GM13976 (cell line): ENCODE measurements at regions not wholly inside any gene's neighbourhood (a gene's known extent, or its start where the extent isn't known, plus 50 kb on each side); places are given as distances from the start of the nearest gene placed in this dataset.

ENCODE experiments used
- DNase-seq: peaks from one replicate; pipeline ENCODE4 v3.0.0; 2012; ENCODE audit warnings: low spot score
- CTCF ChIP-seq: IDR thresholded peaks from 2 replicates; pipeline ENCODE4 v1.5.1; 2012; ENCODE audit warnings: borderline replicate concordance, mild to moderate bottlenecking; ENCODE audit not compliant: insufficient read depth; ENCODE audit errors: extremely low read depth, missing control alignments, control extremely low read depth
- in situ Hi-C: fragments of 300-500 bp; cut with MboI; formaldehyde crosslinking; loops from one replicate; pipeline ENCODE4 v1.12.0; 2022; ENCODE audit warnings: low sequenced_read_pairs, mixed read lengths, inconsistent platforms; ENCODE audit not compliant: unreplicated experiment

- no peak for DNase-seq
- in situ Hi-C loops: no loop called here
These were observed 72.6 kb upstream of the DHX15 start for GRCh38 chr4:24656906-24657305.

DNA sequence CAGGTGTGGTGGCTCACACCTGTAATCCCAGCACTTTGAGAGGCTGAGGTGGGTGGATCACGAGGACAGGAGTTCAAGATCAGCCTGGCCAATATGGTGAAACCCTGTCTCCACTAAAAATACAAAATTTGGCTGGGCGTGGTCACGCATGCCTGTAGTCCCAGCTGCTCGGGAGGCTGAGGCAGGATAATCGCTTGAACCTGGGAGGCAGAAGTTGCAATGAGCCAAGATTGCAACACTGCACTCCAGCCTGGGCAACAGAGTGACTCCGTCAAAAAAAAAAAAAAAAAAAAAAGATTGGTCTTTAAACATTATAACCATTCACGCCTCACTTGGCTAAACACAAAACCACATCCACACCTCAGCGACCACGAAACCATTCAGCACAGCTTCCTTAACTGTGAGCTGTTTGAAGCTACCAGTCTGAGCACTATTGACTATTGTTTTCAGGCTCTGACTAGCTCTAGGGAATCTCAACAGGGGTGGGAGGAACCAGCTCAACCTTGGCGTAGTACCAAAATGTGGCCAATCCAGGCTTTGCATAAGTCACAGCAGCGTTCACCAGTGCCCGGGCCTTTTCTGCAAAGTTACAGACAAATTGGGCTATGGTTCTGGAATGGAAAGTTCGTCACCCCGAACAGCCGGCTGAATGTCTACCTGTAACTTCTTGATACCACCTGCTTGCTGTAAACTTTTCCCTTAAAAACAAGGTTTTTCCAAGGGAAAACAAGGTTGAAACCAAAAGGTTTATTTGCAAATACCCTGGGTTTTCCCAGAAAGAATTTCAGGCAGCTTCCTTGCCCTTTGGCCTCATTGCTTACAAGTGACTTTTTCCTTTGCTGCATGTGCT is 73.6 kb upstream of the DHX15 start:
- TF ChIP-seq CTCF: no peak
- in situ Hi-C loops: no loop called here
- peak; percentile 32 for DNase-seq

More at GRCh38 chr4:24656906-24657305, 72.6 kb upstream of the DHX15 start:
- TF ChIP-seq CTCF: no peak

DNA sequence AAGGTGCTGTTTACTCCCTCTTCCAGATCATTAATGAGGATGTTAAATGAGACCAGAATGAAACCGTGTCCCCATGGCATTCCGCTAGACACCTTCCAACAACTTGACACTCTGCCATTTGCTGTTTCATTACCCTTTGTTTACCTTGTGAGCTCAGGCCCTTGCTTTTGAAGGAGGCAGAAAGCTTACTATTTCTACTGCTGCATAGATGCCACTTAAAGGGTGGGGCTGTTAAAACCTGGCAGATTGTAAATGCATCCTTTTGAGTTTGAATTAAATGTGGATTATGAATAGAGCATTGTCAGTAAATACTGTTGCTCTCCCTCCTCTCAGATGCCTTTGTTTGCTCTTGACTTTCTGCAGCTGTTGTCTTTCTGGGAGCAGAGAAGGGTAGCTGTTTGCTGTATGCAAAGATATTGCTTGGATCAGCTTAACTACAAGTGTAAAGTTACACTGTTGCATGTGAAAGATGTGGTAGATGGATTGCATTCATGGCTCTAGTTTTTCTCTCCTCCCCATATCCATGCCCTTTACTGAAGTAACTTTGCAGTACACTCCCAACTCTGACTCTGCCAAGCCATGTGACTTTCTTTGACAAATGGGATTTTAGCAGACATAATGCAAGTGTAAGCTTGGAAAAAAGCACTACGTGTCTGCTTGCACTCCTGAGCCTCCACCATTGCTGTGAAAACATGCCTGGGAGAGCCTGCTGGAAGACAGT is 75.0 kb upstream of the DHX15 start:
- TF ChIP-seq CTCF: no peak
- in situ Hi-C loops: no loop called here
- no peak for DNase-seq

GRCh38 chr4:24662056-24662455 is 77.7 kb upstream of the DHX15 start:
- no peak for TF ChIP-seq CTCF
- DNase-seq: no peak
- in situ Hi-C loops: no loop called here

GRCh38 chr4:24662542-24662941 is 78.2 kb upstream of the DHX15 start:
- in situ Hi-C loops: no loop called here
- TF ChIP-seq CTCF: no peak
- DNase-seq: no peak

DNA sequence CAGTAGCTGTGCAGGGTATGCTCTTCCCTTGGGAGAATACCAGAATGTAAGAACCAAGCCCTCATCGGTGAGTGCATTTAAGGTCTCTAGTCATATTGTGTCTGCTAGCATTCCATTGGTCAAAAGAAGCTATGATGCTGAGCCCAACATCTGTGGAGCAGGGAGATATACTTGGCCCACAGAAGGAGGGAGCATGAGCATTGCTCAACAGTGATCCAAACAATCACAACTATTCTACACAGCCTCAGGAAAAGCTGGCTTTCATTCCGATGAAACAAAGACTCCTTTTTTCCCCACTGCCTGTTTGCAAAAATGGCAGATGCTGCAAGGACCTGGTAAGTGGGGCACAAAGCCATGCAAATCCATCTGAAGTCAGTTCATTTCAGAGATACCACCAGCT is 80.6 kb upstream of the DHX15 start:
- no peak for TF ChIP-seq CTCF
- in situ Hi-C loops: no loop called here

More for the DNA sequence above, 80.6 kb upstream of the DHX15 start:
- DNase-seq: no peak
